ENCODE measurements at regions not wholly inside any gene's neighbourhood (a gene's known extent, or its start where the extent isn't known, plus 50 kb on each side); places are given as distances from the start of the nearest gene placed in this dataset.

DNA sequence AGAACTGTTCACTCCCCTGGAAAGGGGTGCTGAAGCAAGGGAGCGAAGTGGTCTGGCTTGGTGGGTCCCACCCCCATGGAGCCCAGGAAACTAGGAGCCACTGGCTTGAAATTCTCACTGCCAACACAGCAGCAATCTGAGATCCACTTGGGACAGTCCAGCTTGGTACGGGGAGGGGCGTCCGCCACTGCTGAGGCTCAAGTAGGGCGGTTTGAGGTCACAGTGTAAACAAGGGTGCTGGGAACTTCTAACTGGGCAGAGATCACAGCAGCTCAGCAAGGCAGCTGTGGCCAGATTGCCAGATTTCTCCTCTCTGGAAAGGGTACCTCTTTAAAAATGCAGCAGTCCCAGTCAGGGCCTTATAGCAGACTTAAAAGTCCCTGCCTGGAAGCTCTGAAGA, 53.9 kb upstream of the GALNTL6 start:
- no peak for TF ChIP-seq CTCF (IDR thresholded peaks at IDR 0.05; ENCODE audit: insufficient read depth, low read length)
- no peak for TF ChIP-seq POLR2AphosphoS5 (IDR thresholded peaks at IDR 0.05; ENCODE audit: low read depth)

Measured in HL-60 (cell line).